A549 (cell line): ENCODE measurements at regions not wholly inside any gene's neighbourhood (a gene's known extent, or its start where the extent isn't known, plus 50 kb on each side); places are given as distances from the start of the nearest gene placed in this dataset.

Source experiments
- CTCF ChIP-seq: fragments of >200 bp; sonication (Bioruptor Twin); formaldehyde crosslinking; IDR thresholded peaks from 3 replicates; pipeline ENCODE4 v1.5.1; 2016
- EHMT2 ChIP-seq: fragments of 200-600 bp; sonication (generic); IDR thresholded peaks from 2 replicates; pipeline ENCODE4 v1.6.1; 2016; ENCODE audit warnings: antibody characterized with exemption, low read depth, mild to moderate bottlenecking, moderate library complexity
- JUNB ChIP-seq: fragments of >200 bp; sonication (Bioruptor Twin); formaldehyde crosslinking; IDR thresholded peaks from 2 replicates; pipeline ENCODE4 v1.6.1; 2016
- ZC3H11A ChIP-seq: fragments of 450-650 bp; IDR thresholded peaks from 2 replicates; pipeline ENCODE4 v1.6.1; 2014; ENCODE audit warnings: antibody characterized with exemption, mild to moderate bottlenecking

DNA sequence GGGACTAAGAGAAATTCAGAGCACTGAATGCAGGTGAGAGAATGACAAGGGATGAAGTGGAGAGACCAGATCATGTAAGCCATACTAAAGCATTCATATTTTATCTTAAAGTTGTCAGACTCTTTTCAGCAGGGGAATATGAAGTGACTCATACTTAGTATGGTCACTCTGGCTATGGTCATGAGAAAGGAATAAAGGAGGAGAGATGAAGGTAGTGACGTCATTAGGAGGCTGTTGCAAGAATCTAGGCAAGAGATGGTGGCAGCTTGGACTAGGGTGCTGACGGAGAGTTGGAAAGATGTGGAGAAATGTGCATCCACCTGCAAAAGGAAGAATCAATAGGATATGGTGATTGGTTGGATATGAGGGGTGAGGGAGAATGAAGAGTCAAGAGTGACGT is 203.2 kb upstream of the ACVR2A start:
- TF ChIP-seq JUNB (no peak), CTCF (no peak), EHMT2 (no peak), ZC3H11A (no peak)
